NCI-H1436 treated with DMSO at 0.1 percent for 48 hours (cell line): ENCODE measurements at regions not wholly inside any gene's neighbourhood (a gene's known extent, or its start where the extent isn't known, plus 50 kb on each side); places are given as distances from the start of the nearest gene placed in this dataset.

ENCODE experiments used
- DNase-seq: peaks from one replicate; lab custom pipeline; 2025; lab: John Stamatoyannopoulos, UW

- DNase-seq: no peak
Observed at GRCh38 chr20:24762791-24763350, 186.2 kb upstream of the CST7 start.

- no peak for DNase-seq
Observed at GRCh38 chr20:24763386-24764026, 185.6 kb upstream of the CST7 start.

DNA sequence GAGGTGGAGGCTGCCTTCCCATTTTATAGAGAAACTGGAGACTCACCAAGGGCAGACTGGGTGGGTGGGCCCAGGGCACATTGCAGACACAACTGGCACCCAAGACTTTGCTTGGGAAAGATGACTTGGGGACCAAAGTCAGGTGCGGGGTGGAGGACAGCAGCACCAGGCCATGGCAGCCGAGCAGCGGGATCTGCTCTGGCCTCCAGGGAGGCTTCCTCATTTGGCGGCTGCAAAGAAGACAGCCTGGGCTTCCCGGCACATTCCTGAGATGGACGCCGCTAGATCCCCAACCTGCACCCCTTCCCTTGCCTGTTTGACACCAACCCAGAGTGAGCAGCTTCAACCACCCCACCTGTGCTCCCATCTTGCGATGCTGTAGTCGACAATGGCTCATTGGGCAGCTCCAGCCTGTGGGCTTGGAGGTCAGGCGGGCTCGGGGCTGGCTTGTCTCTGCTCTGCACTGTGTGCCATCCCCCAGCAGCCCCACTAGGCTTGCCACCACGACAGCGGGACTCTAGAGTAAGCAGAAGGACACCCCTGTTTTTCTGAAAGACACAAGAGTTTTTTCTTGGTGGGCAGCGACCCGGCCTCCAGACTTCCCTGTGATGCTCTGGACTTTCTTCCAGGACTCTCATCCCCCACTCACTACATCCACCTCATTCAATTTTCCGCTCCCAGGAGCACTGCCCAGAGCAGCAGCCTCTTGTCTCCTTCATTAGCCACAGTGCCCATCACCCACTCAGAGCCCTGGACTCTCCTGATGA lies 184.9 kb upstream of the CST7 start:
- DNase-seq: no peak

DNA sequence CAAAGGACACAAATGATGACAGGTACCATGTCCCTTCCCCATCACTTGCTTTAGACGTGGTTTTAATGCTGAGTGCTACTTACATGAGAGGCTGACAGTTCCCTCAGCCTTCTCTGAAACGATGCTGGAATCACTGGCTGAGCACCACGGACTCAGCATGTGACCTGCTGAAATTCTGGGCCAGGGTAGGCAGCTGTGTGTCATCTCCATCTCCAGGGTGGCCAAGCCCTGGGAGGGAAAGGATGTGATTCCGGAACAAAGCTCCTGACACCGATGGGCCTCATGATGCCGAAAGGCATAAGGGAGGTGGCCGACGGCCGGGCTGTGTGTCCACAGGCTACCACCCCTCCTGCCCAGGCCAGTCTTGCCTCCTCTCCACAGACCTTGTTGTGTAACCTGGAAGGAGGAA lies 184.3 kb upstream of the CST7 start:
- no peak for DNase-seq

GRCh38 chr20:24765316-24766142 lies 183.5 kb upstream of the CST7 start:
- no peak for DNase-seq

DNA sequence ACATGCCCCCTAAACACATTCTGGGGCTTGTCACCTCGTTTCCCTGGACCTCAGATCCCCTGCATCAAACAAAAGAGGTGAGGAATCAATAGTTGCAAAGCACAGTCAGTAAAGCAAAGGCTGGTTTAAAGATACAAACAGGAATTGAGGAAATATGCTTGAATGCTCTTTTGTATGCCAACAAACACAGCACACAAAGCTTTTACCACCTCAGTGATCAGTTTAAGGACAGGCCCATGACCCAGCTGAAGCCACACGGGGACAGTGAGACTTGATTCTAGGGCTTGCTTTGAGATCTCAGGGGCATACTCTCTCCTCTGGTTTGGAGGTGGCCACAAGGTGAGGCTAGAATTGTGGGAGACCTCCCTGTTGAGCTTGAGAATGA lies 182.9 kb upstream of the CST7 start:
- DNase-seq: no peak

DNA sequence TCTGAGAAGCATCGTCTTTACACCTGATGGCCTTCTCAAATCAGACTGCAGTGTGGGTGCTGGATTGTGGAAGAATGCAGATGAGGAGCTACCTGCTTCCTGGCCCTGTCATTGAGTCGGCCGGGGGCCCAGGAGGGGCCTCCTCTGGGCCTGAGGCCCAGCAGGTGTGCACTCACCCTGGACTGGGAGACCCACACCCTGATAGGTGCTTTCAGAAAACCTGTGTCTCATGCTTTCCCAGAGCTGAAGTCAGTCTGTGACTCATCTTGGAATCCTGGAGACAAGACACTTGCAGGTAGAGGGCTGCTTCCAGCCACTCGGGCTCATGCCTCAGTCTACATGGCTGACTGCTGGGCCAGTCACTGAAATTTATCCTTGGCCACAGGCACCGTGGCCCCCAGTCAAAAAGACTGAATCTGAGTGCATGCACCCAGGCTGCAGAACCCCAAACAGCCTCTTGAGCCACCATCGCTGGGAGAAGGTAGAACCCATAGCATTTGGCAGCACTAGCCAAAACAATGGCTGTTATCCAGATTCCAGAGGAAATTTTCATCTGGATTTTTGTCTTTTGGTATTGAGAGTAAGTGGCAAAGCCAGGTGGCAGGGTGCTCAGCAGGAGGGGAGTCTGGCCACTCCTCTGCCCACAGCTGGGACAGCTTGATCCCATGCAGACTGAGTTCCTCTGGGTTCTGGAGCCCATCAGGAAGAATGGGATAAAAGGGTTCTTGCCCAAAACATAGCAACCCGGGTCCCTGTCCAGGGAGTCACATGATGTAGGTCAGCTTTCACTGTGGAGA lies 182.0 kb upstream of the CST7 start:
- DNase-seq: no peak

DNA sequence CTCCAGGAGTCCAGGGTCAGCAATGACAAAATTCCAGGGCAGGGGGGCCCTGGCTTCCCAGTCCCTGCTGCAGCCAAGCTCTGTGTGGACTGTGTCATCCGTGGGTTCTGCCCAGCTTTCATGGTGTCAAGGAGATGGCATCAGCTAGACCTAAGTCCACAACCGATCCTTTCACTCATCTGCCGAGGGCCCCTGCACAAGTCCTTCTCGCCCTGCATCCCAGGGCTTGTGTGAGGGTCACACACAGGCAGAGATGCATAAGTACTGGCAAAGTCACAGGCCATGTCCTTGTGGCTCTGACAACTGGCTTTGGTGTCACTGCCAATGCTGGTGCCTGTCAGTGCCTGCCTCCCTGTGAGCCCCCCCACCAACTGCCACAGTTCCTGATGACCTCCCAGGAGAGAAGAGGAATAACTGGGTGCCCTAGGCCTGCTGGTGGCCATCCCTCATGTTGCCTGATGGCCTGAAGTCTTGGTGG lies 181.4 kb upstream of the CST7 start:
- no peak for DNase-seq

DNA sequence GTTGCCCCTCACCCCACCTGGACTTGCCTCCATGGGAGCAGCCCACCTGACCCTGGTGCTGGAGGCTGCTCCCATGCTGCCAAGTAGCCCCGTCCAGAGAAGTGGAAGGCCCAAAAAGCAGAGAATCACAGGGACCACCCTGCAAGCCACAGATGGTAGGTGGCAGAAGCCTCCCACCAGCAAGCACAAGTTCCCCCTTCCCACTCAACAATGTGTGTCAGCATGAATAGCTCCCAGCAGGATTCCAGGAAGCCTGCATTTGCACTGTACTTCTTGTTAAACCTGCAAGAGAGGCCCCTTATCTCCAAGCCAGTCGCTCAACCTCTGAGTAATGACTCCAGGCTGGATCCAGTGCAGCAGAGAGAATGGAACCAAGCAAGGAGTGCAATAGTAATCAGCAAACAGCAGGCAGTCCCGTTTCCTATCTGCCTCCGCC lies 180.8 kb upstream of the CST7 start:
- no peak for DNase-seq

GRCh38 chr20:24768713-24769601 lies 180.1 kb upstream of the CST7 start:
- no peak for DNase-seq

DNA sequence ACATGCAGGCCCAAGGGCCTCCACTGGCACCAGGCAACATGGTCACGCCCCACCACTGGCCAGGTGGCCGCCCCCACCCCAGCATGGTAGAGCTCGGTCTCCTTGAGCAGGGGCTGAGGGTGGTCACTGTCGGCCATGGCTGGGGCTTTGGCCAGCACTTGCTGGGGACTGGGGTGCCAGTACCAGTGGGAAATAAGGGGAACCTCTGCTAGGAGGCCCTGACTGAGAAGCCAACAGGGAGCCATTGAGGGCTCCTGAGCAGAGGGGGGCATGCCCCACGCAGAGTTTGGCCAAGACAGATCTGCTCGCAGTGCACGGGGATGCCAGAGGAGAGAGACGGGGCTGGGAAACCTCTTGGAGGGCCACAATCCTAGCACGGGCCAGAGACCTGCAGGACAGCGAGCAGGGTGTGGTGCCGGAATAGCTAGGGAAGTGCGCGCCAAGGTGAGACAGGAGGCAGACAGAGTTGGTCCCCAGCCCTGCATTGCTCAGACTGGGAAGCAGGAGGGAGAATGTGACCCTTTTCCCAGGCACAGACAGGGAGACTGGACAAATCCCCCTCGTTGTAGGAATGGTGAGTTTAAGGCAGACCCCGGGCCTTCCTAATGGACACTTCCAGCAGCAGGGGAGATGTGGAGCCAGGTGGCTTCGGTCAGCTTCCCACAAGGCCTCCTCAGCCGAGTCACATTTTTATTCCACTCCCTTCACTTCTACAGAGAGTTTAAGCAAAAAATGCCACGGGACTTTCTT lies 179.0 kb upstream of the CST7 start:
- no peak for DNase-seq

DNA sequence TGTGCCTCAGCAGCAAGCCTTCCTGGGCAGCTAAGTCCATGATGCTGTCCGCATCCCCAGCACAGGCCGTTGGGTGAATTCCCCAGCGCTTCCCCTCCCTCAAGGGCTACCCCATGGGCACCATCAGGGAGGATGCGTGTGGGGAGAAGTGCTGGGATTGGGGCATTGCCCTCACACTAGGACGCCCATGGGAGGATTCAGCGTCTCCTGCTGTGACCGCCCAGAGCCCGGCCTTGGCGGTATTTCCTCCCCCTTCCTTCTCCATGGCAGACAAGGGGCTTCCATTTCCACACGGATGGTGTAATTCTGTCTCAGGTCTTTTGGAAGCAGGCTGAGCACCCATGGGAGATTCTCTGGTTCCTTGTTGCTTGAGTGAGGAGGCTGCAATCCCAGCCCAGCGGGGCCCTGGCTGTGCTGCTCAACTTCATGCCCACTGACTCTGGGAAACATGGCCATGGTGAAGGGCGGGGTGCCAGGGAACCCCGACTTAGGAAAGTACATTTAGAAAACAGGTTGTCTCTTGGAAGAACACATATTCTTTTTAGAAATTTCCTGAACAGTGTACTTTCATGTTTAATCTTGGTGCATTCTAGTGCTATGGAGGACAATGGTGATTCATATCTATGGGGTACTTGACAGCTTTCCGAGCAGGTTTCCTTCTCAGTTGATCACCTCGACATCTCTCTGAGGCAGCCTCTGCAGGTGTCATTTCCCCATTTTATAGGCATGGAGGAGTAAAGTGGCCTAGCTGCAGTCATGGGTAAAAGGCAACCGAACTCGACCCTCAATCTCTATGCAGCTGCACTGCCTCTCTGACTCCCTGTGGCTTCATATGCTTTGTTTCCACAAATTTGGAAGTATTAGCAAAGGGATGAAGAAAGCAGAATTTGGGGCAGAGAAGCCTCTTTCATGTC lies 178.2 kb upstream of the CST7 start:
- no peak for DNase-seq

DNA sequence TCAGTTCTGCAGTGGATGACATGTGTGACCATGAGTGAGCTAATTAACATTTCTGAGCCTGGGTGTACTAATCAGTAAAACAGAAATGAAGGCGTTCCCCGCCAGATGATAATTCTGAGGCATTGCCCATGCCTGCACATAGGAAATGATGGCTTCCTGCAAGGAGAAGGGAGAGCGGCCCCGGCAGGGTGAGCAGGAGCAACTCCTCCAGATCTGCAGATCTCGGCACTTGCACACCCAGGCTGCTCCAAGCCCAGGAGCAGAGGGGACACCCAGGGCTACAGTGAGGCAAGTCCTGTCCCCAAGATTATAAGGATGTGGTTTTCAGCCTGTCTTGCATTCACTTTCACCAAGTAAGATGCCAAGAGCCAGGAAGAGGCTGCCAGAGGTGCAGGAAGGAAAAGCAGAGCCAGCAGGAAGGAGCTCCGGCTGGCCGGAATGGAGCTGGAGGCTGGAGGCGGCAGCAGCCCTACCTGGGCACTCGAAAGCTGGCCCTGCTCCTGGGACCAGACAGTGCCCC lies 177.5 kb upstream of the CST7 start:
- no peak for DNase-seq

DNA sequence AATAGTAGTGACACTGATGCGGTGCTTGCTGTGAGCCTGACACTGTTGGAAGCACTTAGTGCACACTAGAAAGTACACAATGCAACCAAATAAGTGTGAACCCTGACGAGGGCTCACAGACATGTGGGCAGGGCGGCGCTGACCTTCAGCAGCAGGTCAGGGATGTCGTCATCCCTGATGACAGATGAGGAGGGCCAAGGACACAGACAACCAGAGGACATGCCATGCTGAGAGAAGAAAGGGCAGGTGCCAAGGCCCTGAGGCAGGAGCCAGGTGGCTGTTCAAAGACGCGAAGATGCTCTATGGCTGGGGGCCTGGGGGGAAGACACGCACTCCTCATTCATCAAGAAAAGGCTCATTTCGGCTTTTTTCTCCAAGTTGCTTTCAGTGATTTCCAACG lies 176.4 kb upstream of the CST7 start:
- no peak for DNase-seq

GRCh38 chr20:24773168-24773567 lies 175.9 kb upstream of the CST7 start:
- no peak for DNase-seq

DNA sequence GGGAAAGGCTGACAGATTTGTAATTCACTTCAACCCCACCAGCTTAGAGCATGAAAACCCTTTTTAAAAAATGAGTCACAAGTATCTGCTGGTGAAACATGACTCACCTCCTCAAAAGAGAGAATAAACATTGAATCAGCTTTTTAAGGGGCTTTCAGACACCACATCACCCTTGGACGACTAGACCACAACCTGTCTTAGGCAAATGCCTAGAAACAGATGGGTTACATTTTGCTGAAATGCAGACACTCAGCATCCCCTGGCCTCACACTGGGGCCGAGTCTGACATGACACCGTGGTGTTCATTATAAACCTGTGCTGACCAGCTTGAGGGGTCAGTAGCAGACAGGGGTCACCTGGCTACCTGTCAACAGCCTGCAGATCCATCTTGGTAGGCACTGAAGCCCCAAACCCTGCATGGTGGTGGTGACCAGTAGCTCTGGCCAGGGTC lies 175.3 kb upstream of the CST7 start:
- DNase-seq: no peak

DNA sequence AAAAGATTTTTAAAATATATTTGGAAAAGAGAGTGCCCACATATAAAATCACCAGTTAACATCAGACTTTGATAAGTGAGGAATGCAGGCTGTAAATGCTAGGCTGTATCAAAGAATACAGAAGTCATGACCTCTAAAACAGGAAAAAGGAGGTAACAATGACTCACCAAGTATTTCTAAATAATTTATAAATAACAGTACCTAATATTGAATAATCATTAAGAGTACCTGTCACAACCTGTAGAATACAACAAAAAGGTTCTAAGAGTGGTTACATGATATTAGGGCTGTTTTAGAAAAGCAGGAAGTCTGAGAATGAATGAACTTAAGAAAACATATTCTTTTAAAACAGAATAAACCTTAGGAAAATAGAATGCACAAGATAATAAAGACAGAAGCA lies 173.1 kb upstream of the CST7 start:
- DNase-seq: no peak

DNA sequence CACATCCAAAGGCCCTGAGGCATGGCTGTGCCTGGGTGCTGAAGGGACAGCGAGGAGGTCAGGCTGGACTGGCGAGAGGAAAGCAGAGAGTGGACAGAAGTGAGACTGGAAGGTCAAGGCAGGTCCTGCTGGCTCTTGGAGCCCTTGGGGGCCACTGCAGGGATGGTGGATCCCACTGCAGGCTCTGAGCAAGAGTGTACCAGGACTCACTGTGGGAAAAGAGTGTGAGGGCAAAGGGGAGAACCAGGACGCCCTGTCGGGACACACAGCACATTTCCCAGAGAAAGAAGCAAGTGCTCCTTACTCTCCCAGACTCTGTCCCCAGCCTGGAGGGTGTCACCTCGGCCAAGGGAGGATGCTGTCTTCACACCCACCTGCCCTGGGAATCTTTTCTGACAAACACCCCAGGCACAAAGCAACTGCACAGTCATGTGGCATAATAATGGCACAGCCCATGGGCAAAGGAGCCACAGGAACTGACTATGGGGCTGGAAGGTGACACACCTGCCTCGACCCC lies 172.3 kb upstream of the CST7 start:
- DNase-seq: no peak
